Natural killer cell (primary cell): ENCODE measurements at regions not wholly inside any gene's neighbourhood (a gene's known extent, or its start where the extent isn't known, plus 50 kb on each side); places are given as distances from the start of the nearest gene placed in this dataset.

Experiments
- ATAC-seq, 3 donors: fragments of 150-1000 bp in 2 of 3; fragments of 200-7000 bp in 1 of 3; cut with Tn5 transposase; 1 replicate in 1 of 3; 2 replicates in 2 of 3; pipeline ENCODE4 v1.10.0; 2021; ENCODE audit warnings: mild to moderate bottlenecking in 2 of 3, moderate library complexity in 2 of 3
- DNase-seq, 2 donors: peaks; one replicate each; pipeline versions ENCODE4 v3.0.0 to v3.0.0-alpha.2; 2013 to 2021; ENCODE audit warnings: mixed read lengths in 1 of 2
- H3K27ac ChIP-seq: one replicate; pipeline ENCODE4 v1.5.1; 2013; ENCODE audit warnings: mild to moderate bottlenecking, low read length
- H3K27me3 ChIP-seq: one replicate; pipeline ENCODE4 v1.6.1; 2013; ENCODE audit warnings: low read length; ENCODE audit not compliant: control insufficient read depth, insufficient read depth
- H3K36me3 ChIP-seq: one replicate; pipeline ENCODE4 v1.6.1; 2013; ENCODE audit warnings: low read length; ENCODE audit not compliant: control insufficient read depth, insufficient read depth
- H3K4me1 ChIP-seq: one replicate; pipeline ENCODE4 v1.6.1; 2013; ENCODE audit warnings: low read length; ENCODE audit not compliant: control insufficient read depth, insufficient read depth
- H3K4me3 ChIP-seq: one replicate; pipeline ENCODE4 v1.5.1; 2013; ENCODE audit warnings: low read length
- H3K9me3 ChIP-seq: one replicate; pipeline ENCODE4 v1.6.1; 2013; ENCODE audit warnings: low read length; ENCODE audit not compliant: control insufficient read depth, insufficient read depth
- H3K27ac Mint-ChIP-seq, 2 donors: one replicate each; pipeline ENCODE4 v1.8.0; 2022; ENCODE audit warnings: mild to moderate bottlenecking in 2 of 2, mixed read lengths in 2 of 2, moderate library complexity in 1 of 2
- H3K27me3 Mint-ChIP-seq, 2 donors: one replicate each; pipeline ENCODE4 v1.8.0; 2022; ENCODE audit warnings: low read depth in 2 of 2, mixed read lengths in 2 of 2
- H3K36me3 Mint-ChIP-seq: one replicate; pipeline ENCODE4 v1.8.0; 2022; ENCODE audit warnings: mixed read lengths
- H3K4me1 Mint-ChIP-seq, 2 donors: one replicate each; pipeline ENCODE4 v1.8.0; 2022; ENCODE audit warnings: mixed read lengths in 2 of 2
- H3K4me3 Mint-ChIP-seq: one replicate; pipeline ENCODE4 v1.8.0; 2022; ENCODE audit warnings: mild to moderate bottlenecking, moderate library complexity, mixed read lengths
- H3K9me3 Mint-ChIP-seq, 2 donors: one replicate each; pipeline ENCODE4 v1.8.0; 2022; ENCODE audit warnings: mixed read lengths in 2 of 2
- CTCF ChIP-seq: fragments of 200-600 bp; IDR thresholded peaks from one replicate; pipeline ENCODE4 v1.8.0; 2022; ENCODE audit warnings: antibody characterized with exemption
- WGBS: methylation state at CpG from one replicate; pipeline ENCODE4 v1.1.7; 2013; ENCODE audit warnings: missing lambda C conversion rate; ENCODE audit not compliant: insufficient coverage; 5-methylcytosine and 5-hydroxymethylcytosine counted together
- intact Hi-C: fragments of 100-400 bp; cut with micrococcal nuclease; formaldehyde crosslinking; loops from one replicate; pipeline ENCODE4 v1.14.2; 2022

GRCh38 chr5:67694810-67695191, 498.2 kb upstream of the CD180 start:
- DNase-seq (no peak), ATAC-seq (no peak)
- H3K27ac ChIP-seq, result no peak overlapping the region
- Mint-ChIP-seq H3K27me3 (peaks cover 7 to 20% of the 10 kb centered on the region in 2 donors), H3K27ac (no peak overlapping the region), H3K36me3 (no peaks in the 10 kb centered on the region), H3K4me3 (no peak overlapping the region), H3K4me1 (no peaks in the 10 kb centered on the region), H3K9me3 (no peaks in the 10 kb centered on the region)
- intact Hi-C loops, result no loop called here
- no peak overlapping the region for H3K4me3 ChIP-seq
- no peak for TF ChIP-seq CTCF
- no peaks in the 10 kb centered on the region for H3K27me3 ChIP-seq
- no peaks in the 10 kb centered on the region for H3K9me3 ChIP-seq
- WGBS, result 40% methylated on average over 1 of the region's 3 CpGs
- no peaks in the 10 kb centered on the region for H3K36me3 ChIP-seq
- no peaks in the 10 kb centered on the region for H3K4me1 ChIP-seq

- intact Hi-C loops, result no loop called here
- DNase-seq (no peak), ATAC-seq (no peak)
- peaks cover 7 to 20% of the 10 kb centered on the region in 2 donors for H3K27me3 Mint-ChIP-seq
- no peak overlapping the region for H3K4me3 Mint-ChIP-seq
- H3K9me3 ChIP-seq, result no peaks in the 10 kb centered on the region
- no peak overlapping the region for H3K4me3 ChIP-seq
- H3K27ac ChIP-seq, result no peak overlapping the region
- H3K36me3 Mint-ChIP-seq, result no peaks in the 10 kb centered on the region
- peaks cover 2% of the 10 kb centered on the region for H3K27me3 ChIP-seq
- no peak overlapping the region for H3K27ac Mint-ChIP-seq
- H3K9me3 Mint-ChIP-seq, result no peaks in the 10 kb centered on the region
- TF ChIP-seq CTCF, result no peak
- 98% methylated on average over 6 of the region's 6 CpGs for WGBS
- no peaks in the 10 kb centered on the region for H3K4me1 ChIP-seq
- no peaks in the 10 kb centered on the region for H3K36me3 ChIP-seq
- no peaks in the 10 kb centered on the region for H3K4me1 Mint-ChIP-seq
Observed at GRCh38 chr5:67693956-67694809, 497.6 kb upstream of the CD180 start.

GRCh38 chr5:67686746-67687145, 490.1 kb upstream of the CD180 start:
- H3K27me3 Mint-ChIP-seq, result peaks cover 7 to 11% of the 10 kb centered on the region in 2 donors

More at GRCh38 chr5:67686746-67687145, 490.1 kb upstream of the CD180 start:
- TF ChIP-seq CTCF, result no peak
- Mint-ChIP-seq H3K9me3 (no peaks in the 10 kb centered on the region), H3K4me1 (no peaks in the 10 kb centered on the region), H3K36me3 (peaks cover 8% of the 10 kb centered on the region), H3K27ac (no peak overlapping the region), H3K4me3 (no peak overlapping the region)
- no peaks in the 10 kb centered on the region for H3K9me3 ChIP-seq
- ATAC-seq, result no peak
- no peak overlapping the region for H3K4me3 ChIP-seq
- H3K36me3 ChIP-seq, result no peaks in the 10 kb centered on the region
- H3K4me1 ChIP-seq, result no peaks in the 10 kb centered on the region
- peaks cover 4% of the 10 kb centered on the region for H3K27me3 ChIP-seq
- no CpG with 5 or more reads among the region's 1 CpG for WGBS
- intact Hi-C loops, result no loop called here
- no peak for DNase-seq
- H3K27ac ChIP-seq, result no peak overlapping the region
